ENCODE measurements at regions not wholly inside any gene's neighbourhood (a gene's known extent, or its start where the extent isn't known, plus 50 kb on each side); places are given as distances from the start of the nearest gene placed in this dataset.

DNA sequence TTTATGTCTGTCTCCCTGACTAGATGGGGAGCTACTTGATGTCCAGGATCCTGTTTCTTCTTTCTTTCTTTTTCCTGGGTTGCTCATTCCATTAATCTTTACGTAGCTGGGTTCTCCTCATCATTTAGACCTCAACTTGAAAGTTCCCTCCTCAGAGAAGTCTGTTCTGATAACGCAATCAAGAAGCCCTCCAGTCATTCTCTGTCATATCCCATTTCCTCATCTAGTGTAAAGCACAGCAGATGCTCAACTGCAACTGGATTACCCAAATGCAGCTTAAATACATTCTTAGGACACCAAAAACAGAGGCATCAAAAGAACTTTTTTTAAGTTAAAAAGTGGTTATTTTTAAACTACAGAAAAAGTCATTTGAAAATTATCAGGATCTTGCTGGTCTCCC lies 51.7 kb upstream of the ST3GAL6 start:
- no peak for TF ChIP-seq EZH2 (IDR thresholded peaks at IDR 0.05; ENCODE audit: borderline replicate concordance, low read length)
- TF ChIP-seq, protein P1, sequence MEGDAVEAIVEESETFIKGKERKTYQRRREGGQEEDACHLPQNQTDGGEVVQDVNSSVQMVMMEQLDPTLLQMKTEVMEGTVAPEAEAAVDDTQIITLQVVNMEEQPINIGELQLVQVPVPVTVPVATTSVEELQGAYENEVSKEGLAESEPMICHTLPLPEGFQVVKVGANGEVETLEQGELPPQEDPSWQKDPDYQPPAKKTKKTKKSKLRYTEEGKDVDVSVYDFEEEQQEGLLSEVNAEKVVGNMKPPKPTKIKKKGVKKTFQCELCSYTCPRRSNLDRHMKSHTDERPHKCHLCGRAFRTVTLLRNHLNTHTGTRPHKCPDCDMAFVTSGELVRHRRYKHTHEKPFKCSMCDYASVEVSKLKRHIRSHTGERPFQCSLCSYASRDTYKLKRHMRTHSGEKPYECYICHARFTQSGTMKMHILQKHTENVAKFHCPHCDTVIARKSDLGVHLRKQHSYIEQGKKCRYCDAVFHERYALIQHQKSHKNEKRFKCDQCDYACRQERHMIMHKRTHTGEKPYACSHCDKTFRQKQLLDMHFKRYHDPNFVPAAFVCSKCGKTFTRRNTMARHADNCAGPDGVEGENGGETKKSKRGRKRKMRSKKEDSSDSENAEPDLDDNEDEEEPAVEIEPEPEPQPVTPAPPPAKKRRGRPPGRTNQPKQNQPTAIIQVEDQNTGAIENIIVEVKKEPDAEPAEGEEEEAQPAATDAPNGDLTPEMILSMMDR (IDR thresholded peaks at IDR 0.05; ENCODE audit: low read length), result no peak
